ENCODE measurements at regions not wholly inside any gene's neighbourhood (a gene's known extent, or its start where the extent isn't known, plus 50 kb on each side); places are given as distances from the start of the nearest gene placed in this dataset.

GRCh38 chr6:103198386-103198785 is 1661.3 kb downstream of the HACE1 start:
- TF ChIP-seq CTCF (conservative IDR thresholded peaks at IDR 0.05; ENCODE audit: low read depth, low read length) (no peak), EZH2 (IDR thresholded peaks at IDR 0.05; ENCODE audit: low read length, unreplicated experiment) (no peak)

Data from PC-3 (cell line).